Stimulated activated CD4-positive, alpha-beta T cell treated with anti-CD3 and anti-CD28 coated beads, Interleukin-1b, Interleukin-23, amount 100 ng/mL, for 4 hours (primary cell): ENCODE measurements at regions not wholly inside any gene's neighbourhood (a gene's known extent, or its start where the extent isn't known, plus 50 kb on each side); places are given as distances from the start of the nearest gene placed in this dataset.

ENCODE experiments used
- DNase-seq, 2 donors: peaks; one replicate each; pipeline ENCODE4 v3.0.0-alpha.2; 2020; ENCODE audit warnings: low read depth in 2 of 2

- no peak for DNase-seq
These were observed 579.5 kb downstream of the PDCD6IP start for GRCh38 chr3:34377961-34378360.

- no peak for DNase-seq
These were observed 582.8 kb downstream of the PDCD6IP start for GRCh38 chr3:34381243-34381642.

DNA sequence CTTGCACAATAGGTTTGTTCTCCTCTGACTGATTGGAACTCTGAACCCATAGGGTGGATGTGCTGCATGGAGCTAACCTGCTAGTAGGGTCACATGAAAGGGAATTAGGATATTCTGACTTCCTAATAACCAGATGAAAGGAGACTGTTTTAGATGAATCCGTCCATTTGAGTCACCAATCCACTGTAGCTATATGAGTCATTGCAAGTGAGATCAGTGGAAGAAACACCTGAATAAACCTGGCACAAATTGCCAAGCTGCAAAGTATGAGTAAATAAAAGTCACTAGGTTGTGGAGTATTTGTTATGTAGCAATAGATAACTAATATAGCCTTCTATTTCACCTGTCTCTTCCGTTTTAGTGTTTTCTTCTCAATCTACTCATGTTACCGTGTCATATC lies 584.4 kb downstream of the PDCD6IP start:
- no peak for DNase-seq

DNA sequence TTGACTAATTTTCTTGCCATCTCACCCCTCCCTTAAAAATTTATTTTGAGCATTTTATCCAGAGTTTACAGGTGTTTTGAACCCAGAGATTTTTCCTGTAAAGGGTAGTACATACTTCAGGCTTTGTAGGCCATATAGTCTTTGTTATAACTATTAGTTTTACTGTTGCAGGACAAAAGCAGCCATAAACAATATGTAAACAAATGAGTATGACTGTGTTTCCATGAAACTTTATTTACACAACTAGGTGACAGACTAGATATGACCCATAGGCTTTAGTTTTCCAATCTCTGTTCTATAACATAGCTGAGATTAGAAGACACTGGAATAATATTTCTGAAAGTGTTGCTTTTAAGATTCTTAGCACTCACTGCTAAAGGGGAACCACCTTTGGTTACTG lies 587.9 kb downstream of the PDCD6IP start:
- DNase-seq: no peak

DNA sequence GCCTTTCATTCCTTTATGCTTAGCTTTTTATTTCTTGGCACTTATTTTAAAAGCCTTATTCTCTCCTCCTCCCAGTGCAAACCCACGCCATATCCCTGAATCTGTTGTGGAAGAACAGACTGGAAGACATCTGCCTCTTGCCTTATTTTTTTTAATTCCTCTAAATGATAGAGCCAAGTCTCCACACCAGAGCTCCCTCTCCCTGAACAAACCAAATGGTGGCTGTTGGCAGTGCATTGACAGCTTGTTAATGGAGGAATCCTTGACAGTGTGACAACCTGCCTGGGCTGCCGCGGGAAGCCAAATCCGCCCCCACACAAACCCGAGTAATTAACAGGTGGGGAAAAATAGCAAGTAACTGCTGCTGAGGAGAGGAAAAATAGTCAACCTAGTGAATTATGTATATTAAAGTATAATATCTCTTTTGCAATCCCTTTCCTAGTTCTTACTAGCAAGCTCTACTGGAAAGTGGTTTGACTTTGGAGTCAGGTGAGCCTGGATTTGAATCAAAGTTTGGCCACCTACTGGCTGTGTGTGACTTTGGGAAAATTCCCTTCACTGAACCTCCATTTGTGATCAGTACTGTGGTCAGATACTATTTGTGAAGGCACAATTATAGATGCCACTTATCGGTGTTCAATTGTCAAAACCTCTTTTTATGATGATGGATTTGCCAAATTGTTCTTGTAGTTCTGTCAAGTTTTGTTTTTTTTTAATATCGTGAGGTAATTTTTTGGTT lies 589.6 kb downstream of the PDCD6IP start:
- no peak for DNase-seq

- no peak for DNase-seq
These were observed 590.4 kb downstream of the PDCD6IP start for GRCh38 chr3:34388830-34389229.

DNA sequence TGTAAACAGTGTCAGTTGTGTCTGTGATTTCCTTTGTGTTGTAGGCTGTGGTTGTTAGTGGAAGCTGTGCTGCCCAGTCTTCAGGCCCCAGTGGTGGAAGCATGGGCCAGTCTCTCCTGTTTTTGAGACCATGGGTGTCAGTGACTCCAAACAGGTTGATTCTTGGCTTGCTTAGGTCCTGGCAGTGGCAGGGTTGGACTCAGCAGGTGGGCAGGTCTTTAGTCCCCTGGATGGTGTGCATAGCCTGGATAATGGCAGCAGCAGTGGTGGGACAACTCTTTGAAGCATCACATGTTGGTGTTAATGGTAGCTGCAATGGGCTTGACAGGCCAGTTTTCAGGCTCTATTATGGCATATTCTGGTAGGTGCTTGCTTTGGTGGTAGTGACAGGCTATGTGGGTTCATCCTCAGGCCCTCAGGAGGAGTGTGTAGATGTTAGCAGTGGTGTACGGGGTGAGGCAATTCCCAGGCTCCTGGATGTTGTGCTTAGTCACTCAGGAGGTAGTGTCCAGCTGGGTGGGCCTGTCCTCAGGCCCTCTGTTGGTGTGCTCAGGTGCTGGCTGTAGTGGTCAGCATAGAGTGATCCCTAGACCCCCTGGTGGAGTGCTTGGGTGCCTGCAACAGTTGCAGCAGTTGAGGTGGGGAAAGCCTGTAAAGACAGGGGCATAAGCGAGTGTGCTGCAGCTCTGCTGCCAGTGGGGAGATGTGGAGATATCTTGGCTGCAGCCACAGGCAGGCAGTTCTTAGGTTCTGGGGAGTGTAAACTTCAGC lies 596.7 kb downstream of the PDCD6IP start:
- no peak for DNase-seq

GRCh38 chr3:34396288-34396687 lies 597.9 kb downstream of the PDCD6IP start:
- DNase-seq: no peak

DNA sequence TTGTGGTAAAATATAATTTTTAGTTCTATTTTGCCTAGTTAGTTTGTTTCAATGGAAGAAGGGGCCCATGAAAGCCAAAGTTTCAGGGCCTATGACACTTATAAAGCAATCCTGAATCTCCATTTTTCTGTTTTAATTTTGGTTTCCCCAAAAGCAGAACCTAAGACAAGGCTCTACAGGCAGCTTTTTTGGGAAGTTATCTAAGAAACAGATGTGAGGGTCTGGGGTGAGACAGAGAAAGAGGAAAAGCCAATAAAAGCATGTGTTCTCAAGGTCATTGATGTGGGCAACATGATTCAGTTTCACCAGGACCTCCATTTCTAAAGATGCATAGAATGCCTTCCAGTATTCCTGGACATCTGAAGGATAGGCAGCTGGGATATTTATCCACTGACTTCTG lies 598.5 kb downstream of the PDCD6IP start:
- no peak for DNase-seq

- no peak for DNase-seq
These were observed 601.0 kb downstream of the PDCD6IP start for GRCh38 chr3:34399401-34399800.

DNA sequence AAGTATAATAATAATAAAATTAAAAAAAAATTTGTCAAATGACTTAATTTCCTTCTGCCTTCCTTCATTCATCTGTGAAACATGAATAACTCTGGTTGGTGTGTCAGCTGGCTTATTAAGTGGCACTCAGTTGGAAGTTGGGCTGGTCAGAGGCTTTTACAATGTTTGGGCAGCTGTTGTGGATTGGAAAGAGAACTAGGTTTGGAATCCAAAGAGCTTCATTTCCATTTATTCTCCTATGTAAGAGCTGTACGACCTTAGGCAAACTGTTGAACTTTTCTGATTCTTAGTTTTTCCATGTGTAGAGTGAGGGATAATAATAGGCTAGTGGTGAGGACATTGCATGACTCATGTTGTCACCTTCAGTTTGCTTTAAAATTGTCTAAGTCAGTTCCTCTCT lies 606.7 kb downstream of the PDCD6IP start:
- no peak for DNase-seq

GRCh38 chr3:34407281-34407680 lies 608.9 kb downstream of the PDCD6IP start:
- no peak for DNase-seq

GRCh38 chr3:34408088-34408487 lies 609.7 kb downstream of the PDCD6IP start:
- no peak for DNase-seq

DNA sequence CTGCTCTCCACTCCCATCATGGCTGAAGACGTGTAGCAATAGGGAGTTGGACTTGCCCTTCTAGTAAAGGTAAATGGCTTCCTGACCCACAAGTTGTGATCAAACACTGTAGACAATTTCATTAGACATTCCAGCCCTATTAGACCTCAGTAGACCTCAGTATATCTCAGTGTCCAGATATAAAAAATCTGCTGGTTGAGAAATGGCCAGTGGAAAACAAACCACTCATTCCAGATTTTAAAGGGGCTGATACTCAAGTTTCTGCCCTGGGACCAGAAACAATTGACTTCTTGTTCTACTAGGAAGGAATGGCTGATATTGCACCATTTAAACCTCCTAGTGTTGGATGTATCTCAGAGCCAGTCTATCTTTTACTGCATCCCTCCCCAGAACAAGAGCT lies 613.2 kb downstream of the PDCD6IP start:
- no peak for DNase-seq

GRCh38 chr3:34419801-34420200 lies 621.4 kb downstream of the PDCD6IP start:
- no peak for DNase-seq

DNA sequence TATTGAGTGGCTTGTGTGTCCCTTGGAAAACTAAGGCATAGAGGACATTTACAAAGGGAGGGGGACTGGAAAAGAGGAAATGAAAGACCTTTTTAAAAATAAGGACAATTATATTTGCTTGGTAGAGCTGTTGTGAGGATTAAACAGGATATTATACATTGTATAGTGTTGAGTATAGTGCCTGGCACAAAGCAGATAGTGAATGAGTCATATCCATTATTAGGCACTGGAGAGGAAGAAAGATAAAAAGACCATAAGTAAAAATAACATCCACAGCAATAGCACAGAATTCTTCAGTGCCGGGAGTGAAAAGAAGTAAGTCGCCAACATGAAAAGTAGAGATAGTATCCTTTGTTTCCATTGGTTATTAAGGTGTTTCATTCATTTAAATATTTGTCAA lies 623.3 kb downstream of the PDCD6IP start:
- DNase-seq: no peak

DNA sequence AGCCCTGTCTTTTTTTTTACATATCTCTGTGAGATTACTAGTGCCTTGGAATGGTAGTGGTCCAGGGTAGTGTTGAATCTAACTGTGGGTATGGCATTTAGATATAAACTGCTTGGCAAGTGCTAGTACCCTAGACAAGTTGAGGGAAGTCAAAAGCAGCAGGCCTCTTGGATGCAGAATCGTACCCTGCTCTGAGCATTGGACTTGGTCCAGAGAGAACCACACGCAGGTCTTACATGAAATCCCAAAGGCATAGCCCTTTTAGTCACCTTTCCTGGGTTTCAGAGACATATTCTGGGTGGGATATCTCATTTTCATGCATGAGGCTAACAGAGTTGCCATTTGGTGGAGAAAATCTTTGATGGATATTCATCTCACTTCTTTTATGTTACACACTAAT lies 641.4 kb downstream of the PDCD6IP start:
- DNase-seq: no peak

DNA sequence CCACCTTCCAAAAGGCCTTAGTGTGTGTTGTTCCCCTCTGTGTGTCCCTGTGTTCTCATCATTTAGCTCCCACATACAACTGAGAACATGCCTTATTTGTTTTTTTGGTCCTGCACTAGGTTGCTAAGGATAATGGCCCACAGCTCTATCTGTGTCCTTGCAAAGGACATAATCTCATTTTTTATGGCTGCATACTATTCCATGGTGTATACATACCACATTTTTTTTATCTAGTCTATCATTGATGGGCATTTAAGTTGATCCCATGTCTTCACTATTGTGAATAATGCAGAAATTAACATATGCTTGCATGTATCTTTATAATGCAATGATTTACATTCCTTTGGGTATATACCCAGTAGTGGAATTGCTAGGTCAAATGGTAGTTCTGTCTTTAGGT lies 645.7 kb downstream of the PDCD6IP start:
- no peak for DNase-seq

- no peak for DNase-seq
These were observed 650.9 kb downstream of the PDCD6IP start for GRCh38 chr3:34449305-34449704.

DNA sequence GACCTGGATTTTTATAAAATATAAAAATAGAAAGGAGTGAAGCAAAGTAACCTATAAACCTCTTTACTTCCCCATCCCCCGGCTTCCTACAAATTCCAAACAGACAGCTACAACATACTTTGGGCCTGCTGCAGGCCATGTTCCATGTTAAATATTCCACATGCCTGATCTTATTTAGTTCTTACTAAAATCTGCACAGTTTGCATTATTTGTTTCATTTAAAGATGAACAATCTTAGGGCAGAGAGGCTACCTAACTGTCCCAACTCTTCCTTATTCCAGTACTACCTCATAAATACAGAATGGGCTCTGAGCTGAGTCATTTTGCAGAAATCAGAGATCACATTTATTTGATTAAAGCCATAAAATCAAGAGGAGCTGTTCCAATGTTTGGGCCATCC lies 665.0 kb downstream of the PDCD6IP start:
- no peak for DNase-seq

DNA sequence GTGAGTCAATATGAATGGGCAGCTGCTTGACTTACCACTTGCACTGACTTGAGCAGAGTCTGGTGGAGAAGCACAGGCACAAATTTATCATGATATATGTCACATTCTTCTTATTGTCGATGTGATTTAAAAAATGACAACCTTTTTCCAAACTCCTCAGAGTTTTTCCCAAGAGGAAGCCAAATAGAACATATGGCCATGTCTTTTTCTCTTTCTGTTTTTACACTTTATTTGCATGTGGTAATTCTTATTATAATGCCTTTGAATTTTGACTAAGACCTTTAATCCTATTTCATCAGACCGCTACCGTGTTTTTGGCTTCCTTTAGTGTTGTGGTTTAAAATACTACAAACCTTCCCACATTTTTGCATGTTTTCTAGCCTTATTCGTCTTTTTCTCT lies 666.2 kb downstream of the PDCD6IP start:
- DNase-seq: no peak

DNA sequence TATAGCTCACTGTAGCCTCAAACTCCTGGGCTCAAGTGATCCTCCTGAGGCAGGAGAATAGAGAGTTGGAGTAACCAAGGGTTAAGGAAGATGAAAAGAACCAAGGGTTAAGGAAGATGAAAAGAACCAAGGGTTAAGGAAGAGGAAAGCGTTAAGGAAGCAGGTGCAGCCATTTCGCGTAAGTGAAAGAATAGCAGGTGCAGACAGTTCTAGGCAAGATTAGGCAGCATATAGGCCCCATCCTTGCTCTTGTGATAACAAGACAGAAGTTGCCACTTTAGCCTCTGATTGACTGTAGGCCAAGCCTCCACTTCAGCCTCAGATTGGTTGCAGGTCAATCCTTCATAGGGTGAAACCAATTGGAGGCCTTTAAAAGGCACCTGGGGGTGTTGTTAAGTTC lies 677.4 kb downstream of the PDCD6IP start:
- no peak for DNase-seq

- DNase-seq: no peak
These were observed 685.0 kb downstream of the PDCD6IP start for GRCh38 chr3:34483311-34483887.
